B cell (primary cell): ENCODE measurements at regions not wholly inside any gene's neighbourhood (a gene's known extent, or its start where the extent isn't known, plus 50 kb on each side); places are given as distances from the start of the nearest gene placed in this dataset.

Experiments
- ATAC-seq: fragments of 200-7000 bp; cut with Tn5 transposase; one replicate; pipeline ENCODE4 v1.10.0; 2021; ENCODE audit warnings: low read depth, mild to moderate bottlenecking, moderate number of reproducible peaks, moderate library complexity
- CTCF ChIA-PET: fragments of 350-600 bp; sonication (Branson Sonifier 250); formaldehyde crosslinking; loops from one replicate; lab custom pipeline; 2021; ENCODE audit warnings: antibody characterized with exemption, inconsistent platforms; lab: Charles Lee
- POLR2A ChIA-PET: fragments of 350-600 bp; sonication (Branson Sonifier 250); formaldehyde crosslinking; loops from one replicate; lab custom pipeline; 2021; ENCODE audit warnings: antibody characterized with exemption; lab: Charles Lee
- DNase-seq: peaks from one replicate; pipeline ENCODE4 v3.0.0; 2013
- H2AFZ ChIP-seq: 2 replicates; pipeline ENCODE4 v1.6.1; 2012; ENCODE audit warnings: mild to moderate bottlenecking, low read depth, low read length; ENCODE audit not compliant: insufficient read depth, poor library complexity, severe bottlenecking
- H3K27ac ChIP-seq, 2 donors: 1 replicate in 1 of 2; 2 replicates in 1 of 2; pipeline ENCODE4 v1.5.1; 2012 to 2013; ENCODE audit warnings: low read length in 2 of 2, mild to moderate bottlenecking in 2 of 2, moderate library complexity in 1 of 2
- H3K27me3 ChIP-seq, 4 experiments: fragments of 200-600 bp in 1 of 4; sonication (generic) in 1 of 4; replicated peaks in 1 of 4; 1 replicate in 2 of 4; 2 replicates in 2 of 4; pipeline versions ENCODE4 v1.6.1 to v1.7.0; 2013 to 2016; ENCODE audit warnings: low read length in 3 of 4, mild to moderate bottlenecking in 2 of 4, mixed read lengths in 1 of 4, moderate library complexity in 1 of 4; ENCODE audit not compliant: insufficient read depth in 4 of 4, control insufficient read depth in 3 of 4; ENCODE audit errors: control extremely low read depth in 1 of 4
- H3K36me3 ChIP-seq, 2 experiments: replicated peaks in 1 of 2; 1 replicate in 1 of 2; 2 replicates in 1 of 2; pipeline versions ENCODE4 v1.6.1 to v1.7.1; 2013; ENCODE audit warnings: low read length in 1 of 2; ENCODE audit not compliant: insufficient read depth in 2 of 2, control insufficient read depth in 1 of 2; ENCODE audit errors: control extremely low read depth in 1 of 2, extremely low read depth in 1 of 2
- H3K4me1 ChIP-seq, 2 donors: fragments of 200-600 bp in 1 of 2; sonication (generic) in 1 of 2; 1 replicate in 1 of 2; 2 replicates in 1 of 2; pipeline versions ENCODE4 v1.5.1 to v1.6.1; 2013 to 2017; ENCODE audit warnings: low read length in 2 of 2; ENCODE audit not compliant: control insufficient read depth in 2 of 2, insufficient read depth in 2 of 2
- H3K4me2 ChIP-seq: replicated peaks from 2 replicates; pipeline ENCODE3; 2012; ENCODE audit warnings: mild to moderate bottlenecking, low read depth, low read length; ENCODE audit not compliant: poor library complexity, severe bottlenecking
- H3K4me3 ChIP-seq, 5 experiments: fragments of 200-600 bp in 1 of 5; sonication (generic) in 1 of 5; 1 replicate in 3 of 5; 2 replicates in 2 of 5; pipeline versions ENCODE4 v1.5.1 to v1.7.0; 2011 to 2016; ENCODE audit warnings: low read length in 4 of 5, mild to moderate bottlenecking in 4 of 5, low read depth in 2 of 5, control low read depth in 1 of 5, moderate library complexity in 1 of 5; ENCODE audit not compliant: insufficient read depth in 1 of 5; ENCODE audit errors: control extremely low read depth in 1 of 5, extremely low read depth in 1 of 5
- H3K79me2 ChIP-seq: fragments of 200-600 bp; sonication (generic); one replicate; pipeline ENCODE4 v1.6.0; 2016; ENCODE audit warnings: low read length; ENCODE audit not compliant: control insufficient read depth, insufficient read depth
- H3K9ac ChIP-seq: fragments of 200-600 bp; sonication (generic); 2 replicates; pipeline ENCODE4 v1.6.1; 2017; ENCODE audit warnings: mild to moderate bottlenecking, low read length, moderate library complexity
- H3K9me3 ChIP-seq, 3 donors: one replicate each; pipeline versions ENCODE4 v1.6.1 to v1.7.1; 2013; ENCODE audit warnings: low read length in 2 of 3; ENCODE audit not compliant: control insufficient read depth in 2 of 3, insufficient read depth in 1 of 3; ENCODE audit errors: control extremely low read depth in 1 of 3
- H4K20me1 ChIP-seq: 2 replicates; pipeline ENCODE4 v1.6.0; 2012; ENCODE audit warnings: mild to moderate bottlenecking, low read length; ENCODE audit not compliant: insufficient read depth, control insufficient read depth, poor library complexity, severe bottlenecking
- H3K27ac Mint-ChIP-seq: one replicate; pipeline ENCODE4 v1.8.0; 2021; ENCODE audit warnings: mixed read lengths
- H3K27me3 Mint-ChIP-seq: one replicate; pipeline ENCODE4 v1.8.0; 2021; ENCODE audit warnings: mixed read lengths
- H3K4me1 Mint-ChIP-seq: one replicate; pipeline ENCODE4 v1.8.0; 2021; ENCODE audit warnings: mixed read lengths
- H3K4me3 Mint-ChIP-seq: one replicate; pipeline ENCODE4 v1.8.0; 2021; ENCODE audit warnings: mixed read lengths
- H3K9me3 Mint-ChIP-seq: one replicate; pipeline ENCODE4 v1.8.0; 2022; ENCODE audit warnings: mixed read lengths; ENCODE audit not compliant: insufficient read depth
- CTCF ChIP-seq: fragments of 200-600 bp; IDR thresholded peaks from one replicate; pipeline ENCODE4 v1.8.0; 2022; ENCODE audit warnings: antibody characterized with exemption, mild to moderate bottlenecking
- EZH2 ChIP-seq: IDR thresholded peaks from 2 replicates; pipeline ENCODE4 v1.6.1; 2012; ENCODE audit warnings: borderline replicate concordance, low read depth, mild to moderate bottlenecking, moderate library complexity, low read length; ENCODE audit not compliant: insufficient read depth, poor library complexity, severe bottlenecking
- WGBS: methylation state at CpG from one replicate; pipeline ENCODE4 v1.1.5; 2013; ENCODE audit warnings: missing lambda C conversion rate; ENCODE audit not compliant: insufficient coverage; 5-methylcytosine and 5-hydroxymethylcytosine counted together
- intact Hi-C: fragments of 100-400 bp; cut with micrococcal nuclease; formaldehyde crosslinking; loops from one replicate; pipeline ENCODE4 v1.10.0; 2022

- DNase-seq, result no peak
- no peak overlapping the region for H3K27ac Mint-ChIP-seq
- H3K27me3 Mint-ChIP-seq, result peaks cover 2% of the 10 kb centered on the region
- no peak overlapping the region for H3K4me3 Mint-ChIP-seq
- Histone ChIP-seq H4K20me1 (no peaks in the 10 kb centered on the region), H3K27me3 (no peaks in the 10 kb centered on the region), H3K9ac (no peak overlapping the region), H3K4me2 (no peak overlapping the region), H3K27ac (no peak overlapping the region), H3K79me2 (no peaks in the 10 kb centered on the region), H3K9me3 (peaks cover 0 to 21% (median 0%) of the 10 kb centered on the region in 3 donors), H2AFZ (no peak overlapping the region), H3K4me3 (no peak overlapping the region), H3K4me1 (no peaks in the 10 kb centered on the region), H3K36me3 (no peaks in the 10 kb centered on the region)
- ChIA-PET CTCF (no interaction called here), POLR2A (no interaction called here)
- H3K4me1 Mint-ChIP-seq, result no peaks in the 10 kb centered on the region
- peaks cover 2% of the 10 kb centered on the region for H3K9me3 Mint-ChIP-seq
- ATAC-seq, result no peak
- intact Hi-C loops, result no loop called here
- TF ChIP-seq EZH2 (no peak), CTCF (no peak)
- 98% methylated on average over 14 of the region's 16 CpGs for whole genome bisulfite sequencing
Observed at GRCh38 chr11:70540196-70540595, 141.9 kb downstream of the CTTN start.

GRCh38 chr11:70541176-70541575 lies 142.8 kb downstream of the CTTN start:
- intact Hi-C loops, result no loop called here
- ATAC-seq (no peak), DNase-seq (no peak)
- H3K27ac Mint-ChIP-seq, result no peak overlapping the region
- Histone ChIP-seq H3K4me2 (no peak overlapping the region), H3K4me3 (no peak overlapping the region), H3K4me1 (no peaks in the 10 kb centered on the region), H4K20me1 (no peaks in the 10 kb centered on the region), H3K36me3 (no peaks in the 10 kb centered on the region), H3K9me3 (peaks cover 0 to 16% (median 0%) of the 10 kb centered on the region in 3 donors), H3K27ac (no peak overlapping the region), H3K9ac (no peak overlapping the region), H2AFZ (no peak overlapping the region), H3K79me2 (no peaks in the 10 kb centered on the region), H3K27me3 (no peaks in the 10 kb centered on the region)
- H3K9me3 Mint-ChIP-seq, result no peaks in the 10 kb centered on the region
- no peak overlapping the region for H3K4me3 Mint-ChIP-seq
- H3K4me1 Mint-ChIP-seq, result no peaks in the 10 kb centered on the region
- POLR2A ChIA-PET, result no interaction called here
- CTCF ChIA-PET, result no interaction called here
- no peak for TF ChIP-seq CTCF
- TF ChIP-seq EZH2, result no peak
- no peaks in the 10 kb centered on the region for H3K27me3 Mint-ChIP-seq
- WGBS, result 83% methylated on average over 9 of the region's 9 CpGs
